HEK293T (cell line): ENCODE measurements at regions not wholly inside any gene's neighbourhood (a gene's known extent, or its start where the extent isn't known, plus 50 kb on each side); places are given as distances from the start of the nearest gene placed in this dataset.

Experiments used
- CTCF ChIA-PET: fragments of 350-600 bp; formaldehyde crosslinking; extraction: SDS; loops from one replicate; lab custom pipeline; 2021; ENCODE audit warnings: antibody characterized with exemption, inconsistent platforms; lab: Yijun Ruan, JAX
- POLR2A ChIA-PET: fragments of 350-600 bp; formaldehyde crosslinking; extraction: SDS; loops from one replicate; lab custom pipeline; 2020; ENCODE audit warnings: antibody characterized with exemption, inconsistent platforms; lab: Yijun Ruan, JAX
- DNase-seq: peaks from one replicate; pipeline ENCODE4 v3.0.0; 2012; ENCODE audit warnings: mixed read lengths; ENCODE audit errors: extremely low spot score
- ARNT ChIP-seq: fragments of 450-650 bp; IDR thresholded peaks from 2 replicates; pipeline ENCODE4 v1.6.1; 2017; ENCODE audit warnings: mild to moderate bottlenecking
- BHLHE40 ChIP-seq: fragments of 450-650 bp; IDR thresholded peaks from 2 replicates; pipeline ENCODE4 v1.6.1; 2016; ENCODE audit warnings: mild to moderate bottlenecking, moderate library complexity, borderline replicate concordance
- CTBP1 ChIP-seq: fragments of 450-650 bp; IDR thresholded peaks from 2 replicates; pipeline ENCODE4 v1.6.1; 2016; ENCODE audit warnings: borderline replicate concordance
- ELF4 ChIP-seq: fragments of 450-650 bp; IDR thresholded peaks from 2 replicates; pipeline ENCODE4 v1.6.1; 2017; ENCODE audit warnings: antibody characterized with exemption
- FOXA1 ChIP-seq: fragments of 450-650 bp; IDR thresholded peaks from 2 replicates; pipeline ENCODE4 v1.6.1; 2016; ENCODE audit warnings: mild to moderate bottlenecking
- FOXK2 ChIP-seq: fragments of 450-650 bp; IDR thresholded peaks from 2 replicates; pipeline ENCODE4 v1.6.1; 2016; ENCODE audit warnings: mild to moderate bottlenecking
- FOXM1 ChIP-seq: fragments of 450-650 bp; IDR thresholded peaks from 2 replicates; pipeline ENCODE4 v1.6.1; 2017; ENCODE audit warnings: mild to moderate bottlenecking, borderline replicate concordance
- HDGF ChIP-seq: fragments of 450-650 bp; IDR thresholded peaks from 2 replicates; pipeline ENCODE4 v1.6.1; 2017; ENCODE audit warnings: antibody characterized with exemption, borderline replicate concordance
- L3MBTL2 ChIP-seq: fragments of 450-650 bp; conservative IDR thresholded peaks from 2 replicates; pipeline ENCODE4 v1.6.1; 2016; ENCODE audit warnings: mild to moderate bottlenecking
- LEF1 ChIP-seq: fragments of 450-650 bp; IDR thresholded peaks from 2 replicates; pipeline ENCODE4 v1.6.1; 2017; ENCODE audit warnings: mild to moderate bottlenecking, borderline replicate concordance
- NFRKB ChIP-seq: fragments of 450-650 bp; IDR thresholded peaks from 2 replicates; pipeline ENCODE4 v1.6.1; 2016; ENCODE audit warnings: mild to moderate bottlenecking, moderate library complexity
- PKNOX1 ChIP-seq: fragments of 450-650 bp; IDR thresholded peaks from 2 replicates; pipeline ENCODE4 v1.6.1; 2016
- SP1 ChIP-seq: fragments of 450-650 bp; IDR thresholded peaks from 2 replicates; pipeline ENCODE4 v1.6.1; 2017
- SUZ12 ChIP-seq: fragments of 450-650 bp; IDR thresholded peaks from 2 replicates; pipeline ENCODE4 v1.6.1; 2016; ENCODE audit warnings: mild to moderate bottlenecking
- TARDBP ChIP-seq: fragments of 450-650 bp; IDR thresholded peaks from 2 replicates; pipeline ENCODE4 v1.6.1; 2016
- ZNF384 ChIP-seq: fragments of 450-650 bp; IDR thresholded peaks from 2 replicates; pipeline ENCODE4 v1.6.1; 2016

DNA sequence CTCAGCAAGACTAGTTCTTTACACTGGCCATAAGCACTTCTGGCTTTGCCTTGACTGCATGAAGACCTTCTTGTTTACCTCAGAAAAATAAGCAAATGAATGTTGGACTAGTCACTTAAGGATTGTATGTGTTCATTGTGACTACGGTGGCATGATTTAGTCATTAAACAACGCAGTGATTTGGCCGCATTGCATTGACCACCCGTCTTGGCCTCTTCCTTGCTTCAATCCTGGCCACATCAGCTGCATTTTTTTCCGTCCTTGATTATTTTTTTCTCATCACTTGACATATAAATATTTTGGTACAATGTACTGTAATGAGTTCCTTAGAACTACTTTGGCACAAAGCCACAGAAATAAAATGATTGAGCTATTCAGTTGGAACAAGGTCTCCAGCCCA lies 656.2 kb downstream of the RAB28 start:
- ChIA-PET CTCF (no interaction called here), POLR2A (no interaction called here)
- no peak for TF ChIP-seq ZNF384
- no peak for TF ChIP-seq FOXM1
- TF ChIP-seq SUZ12: no peak
- TF ChIP-seq PKNOX1: no peak
- no peak for TF ChIP-seq ARNT
- TF ChIP-seq L3MBTL2: no peak
- no peak for TF ChIP-seq CTBP1
- no peak for TF ChIP-seq SP1
- no peak for TF ChIP-seq FOXK2
- TF ChIP-seq BHLHE40: no peak
- no peak for TF ChIP-seq NFRKB
- TF ChIP-seq HDGF: no peak
- DNase-seq: no peak

DNA sequence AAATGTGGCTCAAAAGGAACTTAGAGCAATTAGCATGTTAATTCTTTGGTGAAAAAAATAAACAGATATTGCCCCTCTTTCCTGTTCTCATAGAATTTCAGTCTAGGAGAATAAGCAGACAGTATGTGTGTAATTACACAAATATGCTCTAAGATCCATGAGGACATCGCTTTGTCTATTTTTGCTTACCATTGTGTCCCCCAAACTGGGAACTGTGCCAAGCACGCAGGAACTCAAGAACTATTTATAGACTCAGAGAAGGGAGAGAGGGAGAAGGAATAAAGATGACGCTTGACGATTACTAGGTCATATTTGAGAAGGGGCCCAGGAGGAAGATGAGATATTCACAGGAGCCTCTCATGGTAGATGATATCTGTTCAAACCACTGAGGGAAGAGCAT lies 692.6 kb downstream of the RAB28 start:
- no peak for DNase-seq
- POLR2A ChIA-PET: no interaction called here
- CTCF ChIA-PET: no interaction called here
- TF ChIP-seq FOXA1: no peak
- no peak for TF ChIP-seq L3MBTL2
- no peak for TF ChIP-seq LEF1
- no peak for TF ChIP-seq TARDBP
- TF ChIP-seq FOXK2: no peak
- TF ChIP-seq PKNOX1: no peak
- no peak for TF ChIP-seq FOXM1
- no peak for TF ChIP-seq ZNF384
- no peak for TF ChIP-seq CTBP1
- TF ChIP-seq NFRKB: no peak

- POLR2A ChIA-PET: no interaction called here
Observed at GRCh38 chr4:12787261-12787660, 696.9 kb downstream of the RAB28 start.

GRCh38 chr4:12778706-12779105 lies 705.4 kb downstream of the RAB28 start:
- ChIA-PET CTCF (no interaction called here), POLR2A (no interaction called here)
- DNase-seq: no peak
- TF ChIP-seq HDGF (no peak), BHLHE40 (no peak), CTBP1 (no peak), ELF4 (no peak), LEF1 (no peak), NFRKB (no peak), PKNOX1 (no peak), SP1 (no peak), FOXK2 (no peak), TARDBP (no peak), FOXM1 (no peak), FOXA1 (no peak), ZNF384 (no peak), SUZ12 (no peak), ARNT (no peak), L3MBTL2 (no peak)

More at GRCh38 chr4:12787261-12787660, 696.9 kb downstream of the RAB28 start:
- DNase-seq: no peak
- CTCF ChIA-PET: no interaction called here
- TF ChIP-seq ZNF384 (no peak), SP1 (no peak), TARDBP (no peak), HDGF (no peak)

DNA sequence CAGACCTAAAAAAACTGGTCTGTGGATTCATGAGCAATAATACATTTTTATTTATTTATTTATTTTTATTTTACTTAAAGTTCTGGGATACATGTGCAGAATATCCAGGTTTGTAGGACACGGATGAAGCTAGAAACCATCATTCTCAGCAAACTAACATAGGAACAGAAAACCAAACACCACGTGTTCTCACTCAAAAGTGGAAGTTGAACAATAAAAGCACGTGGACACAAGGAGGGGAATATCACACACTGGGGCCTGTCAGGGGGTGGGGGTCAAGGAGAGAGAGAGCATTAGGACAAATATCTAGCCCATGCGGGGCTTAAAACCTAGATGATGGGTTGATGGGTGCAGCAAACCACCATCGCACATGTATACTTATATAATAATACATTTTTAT lies 705.9 kb downstream of the RAB28 start:
- ChIA-PET CTCF (no interaction called here), POLR2A (no interaction called here)
- no peak for DNase-seq
- TF ChIP-seq ELF4 (no peak), FOXA1 (no peak)

DNA sequence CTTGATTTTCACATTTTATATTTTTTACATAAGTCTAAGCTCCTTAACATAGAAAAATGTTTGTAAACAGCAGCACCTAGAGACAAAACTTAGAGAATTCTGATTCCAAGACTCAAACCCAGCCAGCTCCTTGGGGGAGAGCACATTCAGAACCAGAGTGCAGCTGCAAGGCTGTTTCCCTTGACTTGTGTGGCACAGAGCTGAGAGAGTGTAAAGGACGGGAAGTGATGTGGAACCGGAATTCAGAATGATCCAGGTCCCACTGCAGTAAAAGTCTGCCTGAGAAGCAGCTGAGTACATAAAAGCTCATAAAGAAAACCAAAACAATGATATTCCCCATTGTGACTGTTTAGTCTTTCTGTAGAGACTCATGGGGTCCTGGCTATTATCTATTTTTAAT lies 713.8 kb downstream of the RAB28 start:
- DNase-seq: no peak
- ChIA-PET POLR2A (no interaction called here), CTCF (no interaction called here)
- no peak for TF ChIP-seq CTBP1
- TF ChIP-seq TARDBP: no peak
- TF ChIP-seq NFRKB: no peak
- no peak for TF ChIP-seq FOXA1

DNA sequence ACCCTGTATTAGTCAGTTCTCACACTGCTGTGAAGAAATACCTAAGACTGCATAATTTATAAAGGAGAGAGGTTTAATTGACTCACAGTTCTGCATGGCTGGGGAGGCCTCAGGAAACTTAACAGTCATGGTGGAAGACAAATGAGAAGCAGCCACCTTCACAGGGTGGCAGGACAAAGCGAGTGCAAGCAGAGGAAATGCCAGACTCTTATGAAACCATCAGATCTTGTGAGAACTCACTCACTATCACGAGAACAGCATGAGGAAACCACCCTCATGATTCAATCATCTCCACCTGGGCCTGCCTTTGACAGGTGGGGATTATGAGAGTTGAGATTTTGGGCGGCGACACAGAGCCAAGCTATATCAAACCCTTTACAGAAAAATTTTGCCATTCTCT lies 722.4 kb downstream of the RAB28 start:
- TF ChIP-seq TARDBP: no peak
- TF ChIP-seq HDGF: no peak
- no peak for TF ChIP-seq PKNOX1
- no peak for TF ChIP-seq ARNT
- TF ChIP-seq FOXK2: no peak
- TF ChIP-seq L3MBTL2: no peak
- no peak for TF ChIP-seq NFRKB
- no peak for TF ChIP-seq FOXA1
- no peak for TF ChIP-seq LEF1
- no peak for TF ChIP-seq FOXM1
- no peak for TF ChIP-seq CTBP1
- TF ChIP-seq SP1: no peak
- no peak for TF ChIP-seq ZNF384
- TF ChIP-seq ELF4: no peak
- no peak for TF ChIP-seq BHLHE40
- no peak for DNase-seq
- ChIA-PET POLR2A (no interaction called here), CTCF (no interaction called here)
